ENCODE measurements at regions not wholly inside any gene's neighbourhood (a gene's known extent, or its start where the extent isn't known, plus 50 kb on each side); places are given as distances from the start of the nearest gene placed in this dataset.

DNA sequence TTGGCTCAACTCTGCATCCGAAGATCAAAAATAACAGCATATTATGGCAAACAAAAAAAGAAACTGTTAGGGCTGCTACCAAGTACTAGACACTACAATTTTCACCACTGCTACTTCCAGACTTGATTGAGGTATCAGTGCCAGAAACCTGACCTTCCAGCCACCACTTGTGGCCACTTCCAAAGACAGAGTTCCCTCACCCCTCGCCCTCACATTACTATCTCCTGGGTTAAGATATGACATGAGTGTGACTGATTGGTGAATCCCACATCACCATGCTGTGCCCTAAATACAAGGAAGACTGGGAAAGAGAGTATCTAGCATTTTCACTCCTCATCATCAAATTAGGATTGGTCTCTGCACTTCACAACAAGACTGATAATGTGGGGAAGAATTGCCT lies 296.1 kb upstream of the NT5C1B start:
- FAIRE-seq, result no peak
- H4K20me1 ChIP-seq (replicated peaks; ENCODE audit: control insufficient read depth, extremely low read depth, insufficient read depth, low read length), result no peaks in the 10 kb centered on the region
- TF ChIP-seq GATA2 (IDR thresholded peaks at IDR 0.05; ENCODE audit: insufficient read depth, insufficient read length, low read depth, low read length), result no peak
- no peak for TF ChIP-seq FOS (IDR thresholded peaks at IDR 0.05; ENCODE audit: borderline replicate concordance, insufficient read depth, low read length)
- TF ChIP-seq, protein P1, sequence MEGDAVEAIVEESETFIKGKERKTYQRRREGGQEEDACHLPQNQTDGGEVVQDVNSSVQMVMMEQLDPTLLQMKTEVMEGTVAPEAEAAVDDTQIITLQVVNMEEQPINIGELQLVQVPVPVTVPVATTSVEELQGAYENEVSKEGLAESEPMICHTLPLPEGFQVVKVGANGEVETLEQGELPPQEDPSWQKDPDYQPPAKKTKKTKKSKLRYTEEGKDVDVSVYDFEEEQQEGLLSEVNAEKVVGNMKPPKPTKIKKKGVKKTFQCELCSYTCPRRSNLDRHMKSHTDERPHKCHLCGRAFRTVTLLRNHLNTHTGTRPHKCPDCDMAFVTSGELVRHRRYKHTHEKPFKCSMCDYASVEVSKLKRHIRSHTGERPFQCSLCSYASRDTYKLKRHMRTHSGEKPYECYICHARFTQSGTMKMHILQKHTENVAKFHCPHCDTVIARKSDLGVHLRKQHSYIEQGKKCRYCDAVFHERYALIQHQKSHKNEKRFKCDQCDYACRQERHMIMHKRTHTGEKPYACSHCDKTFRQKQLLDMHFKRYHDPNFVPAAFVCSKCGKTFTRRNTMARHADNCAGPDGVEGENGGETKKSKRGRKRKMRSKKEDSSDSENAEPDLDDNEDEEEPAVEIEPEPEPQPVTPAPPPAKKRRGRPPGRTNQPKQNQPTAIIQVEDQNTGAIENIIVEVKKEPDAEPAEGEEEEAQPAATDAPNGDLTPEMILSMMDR (IDR thresholded peaks at IDR 0.05; ENCODE audit: extremely low read depth in 1 of 2, insufficient read depth in 1 of 2, low read depth in 1 of 2, low read length in 2 of 2), result no peak
- no peak for TF ChIP-seq EZH2 (IDR thresholded peaks at IDR 0.05; ENCODE audit: borderline replicate concordance, low read depth, low read length, severe bottlenecking)
- no peak overlapping the region for H2AFZ ChIP-seq (ENCODE audit: low read depth, low read length)
- dilution Hi-C loops (cut with MboI; ENCODE audit: extremely low pct_ligation_motif_present, low sequenced_read_pairs), result no loop called here
- H3K4me1 ChIP-seq (ENCODE audit: control insufficient read depth, extremely low read depth, insufficient read depth, low read length), result no peaks in the 10 kb centered on the region
- H3K9me3 ChIP-seq (replicated peaks; ENCODE audit: control insufficient read depth, insufficient read depth, low read length), result no peaks in the 10 kb centered on the region
- intact Hi-C loops (cut with micrococcal nuclease), result no loop called here
- no peak overlapping the region for H3K4me3 ChIP-seq (replicated peaks in 1 of 3; ENCODE audit: insufficient read depth in 1 of 3, low read depth in 1 of 3, low read length in 3 of 3)
- H3K9me1 ChIP-seq (replicated peaks; ENCODE audit: control insufficient read depth, extremely low read depth, insufficient read depth, low read length), result no peaks in the 10 kb centered on the region
- CTCF ChIA-PET, result no interaction called here
- no peaks in the 10 kb centered on the region for H3K79me2 ChIP-seq (ENCODE audit: control insufficient read depth, insufficient read depth, low read length)
- H3K36me3 ChIP-seq (ENCODE audit: control insufficient read depth in 2 of 2, extremely low read depth in 1 of 2, insufficient read depth in 2 of 2, low read length in 2 of 2), result no peaks in the 10 kb centered on the region
- POLR2A ChIA-PET, result no interaction called here
- no peaks in the 10 kb centered on the region for H3K27me3 ChIP-seq (ENCODE audit: control insufficient read depth in 2 of 2, insufficient read depth in 2 of 2, low read length in 2 of 2)
- H3K27ac ChIP-seq (ENCODE audit: insufficient read depth, low read depth, low read length), result no peak overlapping the region
- no TSS peak for BruUV-seq (replicated peaks)
- no peak overlapping the region for H3K9ac ChIP-seq (replicated peaks; ENCODE audit: extremely low read depth, insufficient read depth, low read length)
- DNase-seq (ENCODE audit: low read depth, low spot score), result no peak
- no peak overlapping the region for H3K4me2 ChIP-seq (ENCODE audit: insufficient read depth, low read length)

DNA sequence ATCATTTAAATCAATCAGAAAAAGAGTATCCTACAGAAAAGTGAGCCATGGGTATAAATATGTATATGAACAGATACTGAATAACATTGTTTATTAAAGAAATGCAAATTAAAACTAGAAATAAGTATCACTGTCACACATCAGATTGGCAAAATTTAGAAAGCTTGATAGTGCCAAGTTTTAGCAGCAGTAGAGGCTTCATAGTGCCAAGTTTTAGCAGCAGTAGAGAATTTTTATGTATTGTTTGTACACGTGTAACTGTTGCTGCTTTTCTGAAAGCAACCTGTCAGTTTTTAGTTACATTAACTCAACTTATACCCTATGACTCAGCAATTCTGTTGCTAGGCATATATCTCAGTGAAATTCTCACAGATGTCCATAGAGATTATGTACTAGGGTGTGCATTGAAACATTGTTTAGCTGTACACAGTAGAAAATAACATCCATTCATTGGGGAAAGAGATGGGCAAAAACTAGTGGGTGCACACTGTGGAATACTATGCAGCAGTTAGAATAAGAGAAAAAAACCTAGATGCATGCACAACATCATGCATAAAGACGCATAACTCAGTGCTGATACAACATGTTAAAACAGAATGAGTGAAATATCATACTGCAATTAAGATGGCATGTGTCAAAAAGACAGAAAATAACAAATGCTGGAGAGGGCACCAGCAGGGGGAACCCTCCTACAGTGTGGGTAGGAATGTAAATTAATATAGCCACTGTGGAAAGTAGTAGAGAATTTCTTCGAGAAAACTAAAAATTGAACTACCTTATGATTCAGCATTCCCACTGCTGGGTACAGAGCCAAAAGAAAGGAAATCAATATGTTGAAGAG lies 294.5 kb upstream of the NT5C1B start:
- FAIRE-seq (no peak), DNase-seq (ENCODE audit: low read depth, low spot score) (no peak)
- H3K4me2 ChIP-seq (ENCODE audit: insufficient read depth, low read length), result no peak overlapping the region
- no peak overlapping the region for H2AFZ ChIP-seq (ENCODE audit: low read depth, low read length)
- BruUV-seq (replicated peaks), result no TSS peak
- no peaks in the 10 kb centered on the region for H3K9me3 ChIP-seq (replicated peaks; ENCODE audit: control insufficient read depth, insufficient read depth, low read length)
- intact Hi-C loops (cut with micrococcal nuclease), result loop anchor here (1.0 kb wide), 2 partner anchors 479 to 979 kb away; no protein-coding TSS in a partner anchor
- ChIA-PET POLR2A (no interaction called here), CTCF (no interaction called here)
- H3K27ac ChIP-seq (ENCODE audit: insufficient read depth, low read depth, low read length), result no peak overlapping the region
- no peaks in the 10 kb centered on the region for H3K79me2 ChIP-seq (ENCODE audit: control insufficient read depth, insufficient read depth, low read length)
- dilution Hi-C loops (cut with MboI; ENCODE audit: extremely low pct_ligation_motif_present, low sequenced_read_pairs), result no loop called here
- H3K4me1 ChIP-seq (ENCODE audit: control insufficient read depth, extremely low read depth, insufficient read depth, low read length), result no peaks in the 10 kb centered on the region
- no peak overlapping the region for H3K9ac ChIP-seq (replicated peaks; ENCODE audit: extremely low read depth, insufficient read depth, low read length)
- H3K9me1 ChIP-seq (replicated peaks; ENCODE audit: control insufficient read depth, extremely low read depth, insufficient read depth, low read length), result no peaks in the 10 kb centered on the region
- TF ChIP-seq JUN (IDR thresholded peaks at IDR 0.05; ENCODE audit: borderline replicate concordance, insufficient read depth, insufficient read length, low read depth) (no peak), POLR2AphosphoS5 (IDR thresholded peaks at IDR 0.05; ENCODE audit: insufficient read depth, low read depth, low read length) (no peak)
- TF ChIP-seq, protein P2, sequence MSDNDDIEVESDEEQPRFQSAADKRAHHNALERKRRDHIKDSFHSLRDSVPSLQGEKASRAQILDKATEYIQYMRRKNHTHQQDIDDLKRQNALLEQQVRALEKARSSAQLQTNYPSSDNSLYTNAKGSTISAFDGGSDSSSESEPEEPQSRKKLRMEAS (IDR thresholded peaks at IDR 0.05; ENCODE audit: insufficient read depth, insufficient read length), result no peak
- TF ChIP-seq, protein P1 (IDR thresholded peaks at IDR 0.05; ENCODE audit: extremely low read depth in 1 of 2, insufficient read depth in 1 of 2, low read depth in 1 of 2, low read length in 2 of 2), result peak in 1 of 2 donors; percentile 11
- H3K4me3 ChIP-seq (replicated peaks in 1 of 3; ENCODE audit: insufficient read depth in 1 of 3, low read depth in 1 of 3, low read length in 3 of 3), result no peak overlapping the region
- no peaks in the 10 kb centered on the region for H3K27me3 ChIP-seq (ENCODE audit: control insufficient read depth in 2 of 2, insufficient read depth in 2 of 2, low read length in 2 of 2)
- no peaks in the 10 kb centered on the region for H3K36me3 ChIP-seq (ENCODE audit: control insufficient read depth in 2 of 2, extremely low read depth in 1 of 2, insufficient read depth in 2 of 2, low read length in 2 of 2)
- H4K20me1 ChIP-seq (replicated peaks; ENCODE audit: control insufficient read depth, extremely low read depth, insufficient read depth, low read length), result no peaks in the 10 kb centered on the region

Measured in endothelial cell of umbilical vein (primary cell).